SK-N-SH treated with all-trans-retinoic acid at 6 μM for 48 hours (cell line): ENCODE measurements at regions not wholly inside any gene's neighbourhood (a gene's known extent, or its start where the extent isn't known, plus 50 kb on each side); places are given as distances from the start of the nearest gene placed in this dataset.

Experiments used
- ARNTL ChIP-seq: fragments of 450-650 bp; formaldehyde crosslinking; IDR thresholded peaks from 2 replicates; pipeline ENCODE4 v1.5.0; 2020; ENCODE audit warnings: low read depth, mild to moderate bottlenecking, moderate library complexity, borderline replicate concordance
- CSRNP3 ChIP-seq: fragments of 250-450 bp; sonication (Bioruptor Pico); IDR thresholded peaks from 2 replicates; pipeline ENCODE4 v1.5.1; 2021; ENCODE audit warnings: mild to moderate bottlenecking, moderate library complexity
- ISL1 ChIP-seq: fragments of 250-450 bp; sonication (Bioruptor Pico); IDR thresholded peaks from 2 replicates; pipeline ENCODE4 v2.1.2; 2022; ENCODE audit warnings: mild to moderate bottlenecking, moderate library complexity
- PATZ1 ChIP-seq: fragments of 250-450 bp; sonication (Bioruptor Pico); IDR thresholded peaks from 2 replicates; pipeline ENCODE4 v1.8.0; 2020; ENCODE audit warnings: mild to moderate bottlenecking, moderate library complexity, borderline replicate concordance
- RARB ChIP-seq: fragments of 250-450 bp; sonication (Bioruptor Pico); IDR thresholded peaks from 2 replicates; pipeline ENCODE4 v1.8.0; 2021; ENCODE audit warnings: mild to moderate bottlenecking, moderate library complexity
- ZC3H10 ChIP-seq: fragments of 250-450 bp; sonication (Bioruptor Pico); IDR thresholded peaks from 2 replicates; pipeline ENCODE4 v1.5.1; 2021; ENCODE audit warnings: mild to moderate bottlenecking, moderate library complexity
- ZFP3 ChIP-seq: fragments of 250-450 bp; sonication (Bioruptor Pico); IDR thresholded peaks from 2 replicates; pipeline ENCODE4 v1.5.0; 2020; ENCODE audit warnings: mild to moderate bottlenecking, moderate library complexity
- ZFP30 ChIP-seq: fragments of 450-650 bp; formaldehyde crosslinking; IDR thresholded peaks from 2 replicates; pipeline ENCODE4 v1.5.0; 2022; ENCODE audit warnings: mild to moderate bottlenecking, moderate library complexity
- ZNF565 ChIP-seq: fragments of 450-650 bp; formaldehyde crosslinking; conservative IDR thresholded peaks from 2 replicates; pipeline ENCODE4 v1.5.0; 2020; ENCODE audit warnings: low read depth, mild to moderate bottlenecking, moderate library complexity

- TF ChIP-seq RARB (CRISPR knock-in tag), result no peak
- no peak for TF ChIP-seq ARNTL (CRISPR knock-in tag)
- no peak for TF ChIP-seq ZFP3 (CRISPR knock-in tag)
- TF ChIP-seq PATZ1 (CRISPR knock-in tag), result no peak
- no peak for TF ChIP-seq ISL1 (CRISPR knock-in tag)
- TF ChIP-seq ZC3H10 (CRISPR knock-in tag), result no peak
- no peak for TF ChIP-seq CSRNP3
- TF ChIP-seq ZNF565, result no peak
- TF ChIP-seq ZFP30 (CRISPR knock-in tag), result no peak
These were observed 221.6 kb upstream of the HS3ST5 start for GRCh38 chr6:114564302-114564933.
